Activated naive CD4-positive, alpha-beta T cell treated with Interleukin-2 at 50 U/mL for 16 hours (primary cell): ENCODE measurements at regions not wholly inside any gene's neighbourhood (a gene's known extent, or its start where the extent isn't known, plus 50 kb on each side); places are given as distances from the start of the nearest gene placed in this dataset.
"Not testable (repeated sequence)": the region's sequence is repeated elsewhere in the genome, so short reads cannot be mapped to it uniquely, and the experiment has no call there.

Experiments used
- DNase-seq: peaks from one replicate; pipeline ENCODE4 v3.0.0-alpha.2; 2020

DNA sequence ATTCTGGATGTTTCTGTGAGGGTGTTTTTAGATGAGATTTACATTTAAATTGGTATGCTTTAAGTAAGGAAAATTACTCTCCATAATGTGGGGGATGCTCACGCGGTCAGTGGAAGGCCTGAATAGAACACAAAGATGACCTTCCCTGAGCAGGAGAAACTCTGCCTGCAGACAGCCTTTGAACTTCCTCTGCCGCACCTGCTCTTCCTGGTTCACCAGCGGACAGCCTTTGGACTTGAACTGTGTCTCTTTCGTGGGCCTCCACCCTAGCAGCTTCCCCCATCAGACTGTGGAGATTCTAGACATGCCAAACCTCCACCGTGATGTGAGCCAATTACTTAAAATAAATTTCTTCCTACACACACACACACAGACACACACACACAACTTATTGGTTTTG is 210.7 kb downstream of the EFCAB11 start:
- no peak for DNase-seq

- no peak for DNase-seq
Observed at GRCh38 chr14:89740241-89740640, 214.3 kb downstream of the EFCAB11 start.

DNA sequence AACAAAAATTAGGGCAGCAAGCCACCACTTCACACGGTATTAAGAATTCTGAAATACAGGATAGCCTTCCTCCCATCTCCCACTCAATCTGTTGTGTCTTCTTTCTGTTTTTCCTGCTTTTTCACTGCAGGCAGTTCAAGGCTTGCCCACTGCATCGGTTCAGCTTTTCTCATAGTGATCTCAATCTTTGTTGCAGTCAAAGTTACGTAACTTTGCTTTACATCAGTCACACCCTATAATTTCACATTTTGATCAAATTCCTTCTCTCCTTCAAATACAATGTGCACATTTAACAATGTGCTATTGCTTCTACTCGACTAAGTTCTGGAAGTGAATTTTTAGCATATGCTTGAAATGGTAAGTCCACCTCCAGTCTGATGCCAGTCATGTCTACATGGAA is 217.6 kb downstream of the EFCAB11 start:
- no peak for DNase-seq

DNA sequence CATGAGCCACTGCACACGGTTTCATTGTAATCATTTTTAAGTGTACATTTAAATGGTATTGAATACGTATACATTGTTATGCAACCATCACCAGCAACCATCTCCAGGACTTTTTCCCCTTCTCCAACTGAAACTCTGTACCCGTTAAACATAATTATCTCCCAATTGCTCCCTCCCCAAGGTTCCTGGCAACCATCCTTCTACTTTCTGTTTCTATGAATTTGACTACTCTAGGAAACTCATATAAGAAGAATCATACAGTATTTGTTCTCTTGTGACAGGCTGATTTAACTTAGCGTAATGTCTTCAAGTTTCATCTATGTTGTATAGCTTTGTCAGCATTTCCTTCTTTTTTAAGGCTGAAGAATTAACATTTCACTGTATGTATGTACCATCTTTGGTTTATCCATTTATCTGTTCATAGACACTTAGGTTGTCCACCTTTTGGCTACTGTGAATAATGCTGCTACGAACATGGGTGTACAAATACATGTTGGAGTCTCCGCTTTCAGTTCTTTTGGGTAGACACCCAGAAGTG is 223.1 kb downstream of the EFCAB11 start:
- no peak for DNase-seq

DNA sequence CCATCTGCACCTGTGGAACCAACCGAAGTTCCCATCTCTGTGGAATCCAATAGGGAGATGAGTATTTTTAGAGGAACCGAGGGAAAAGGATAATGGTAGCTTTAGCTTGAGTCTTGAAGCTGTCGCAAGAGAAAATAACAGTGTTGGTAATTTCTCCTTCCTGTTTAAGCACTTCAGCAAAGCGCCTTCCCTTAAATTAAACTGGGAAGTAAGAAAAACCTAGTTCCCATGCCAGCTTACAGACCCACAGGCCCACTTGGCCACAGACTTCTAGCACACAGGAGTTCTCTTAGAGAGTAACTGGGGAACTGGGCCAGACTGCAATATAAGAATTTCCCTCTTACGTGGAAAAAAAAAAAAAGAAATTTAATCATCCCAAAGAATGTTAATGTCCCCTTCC is 223.8 kb downstream of the EFCAB11 start:
- no peak for DNase-seq

DNA sequence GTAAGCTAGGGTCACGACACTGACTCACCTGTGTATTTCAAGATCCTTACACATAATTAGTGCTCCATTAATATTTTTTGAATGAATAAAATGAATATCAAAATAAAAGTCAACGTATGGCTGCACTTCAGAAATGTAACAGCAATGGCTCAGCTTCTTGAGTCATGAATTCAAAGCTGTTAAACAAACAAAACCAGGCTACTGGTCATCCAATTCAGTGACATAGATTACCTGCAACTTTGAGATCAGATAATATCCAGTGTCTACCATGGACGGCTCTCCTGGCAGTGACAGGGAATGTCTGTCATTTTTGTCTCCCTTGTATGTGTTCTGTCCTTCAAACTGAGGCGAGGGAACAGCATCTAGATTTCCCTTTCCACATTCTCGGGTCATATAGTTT is 225.6 kb downstream of the EFCAB11 start:
- DNase-seq: no peak

DNA sequence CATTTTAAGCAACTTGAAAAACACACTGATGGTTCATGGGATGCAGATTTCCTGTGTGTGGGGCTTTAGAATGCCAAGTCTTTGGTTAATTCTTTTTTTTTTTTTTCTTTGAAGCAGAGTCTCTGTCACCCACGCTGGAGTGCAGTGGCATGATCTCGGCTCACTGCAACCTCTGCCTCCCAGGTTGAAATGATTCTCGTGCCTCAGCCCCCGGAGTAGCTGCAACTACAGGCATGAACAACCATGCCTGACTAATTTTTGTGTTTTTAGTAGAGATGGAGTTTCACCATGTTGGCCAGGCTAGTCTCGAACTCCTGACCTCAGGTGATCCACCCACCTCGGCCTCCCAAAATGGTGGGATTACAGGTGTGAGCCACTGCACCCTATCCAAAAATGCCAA is 228.3 kb downstream of the EFCAB11 start:
- DNase-seq: not testable (repeated sequence)

GRCh38 chr14:89724628-89724960 is 229.9 kb downstream of the EFCAB11 start:
- DNase-seq: no peak

DNA sequence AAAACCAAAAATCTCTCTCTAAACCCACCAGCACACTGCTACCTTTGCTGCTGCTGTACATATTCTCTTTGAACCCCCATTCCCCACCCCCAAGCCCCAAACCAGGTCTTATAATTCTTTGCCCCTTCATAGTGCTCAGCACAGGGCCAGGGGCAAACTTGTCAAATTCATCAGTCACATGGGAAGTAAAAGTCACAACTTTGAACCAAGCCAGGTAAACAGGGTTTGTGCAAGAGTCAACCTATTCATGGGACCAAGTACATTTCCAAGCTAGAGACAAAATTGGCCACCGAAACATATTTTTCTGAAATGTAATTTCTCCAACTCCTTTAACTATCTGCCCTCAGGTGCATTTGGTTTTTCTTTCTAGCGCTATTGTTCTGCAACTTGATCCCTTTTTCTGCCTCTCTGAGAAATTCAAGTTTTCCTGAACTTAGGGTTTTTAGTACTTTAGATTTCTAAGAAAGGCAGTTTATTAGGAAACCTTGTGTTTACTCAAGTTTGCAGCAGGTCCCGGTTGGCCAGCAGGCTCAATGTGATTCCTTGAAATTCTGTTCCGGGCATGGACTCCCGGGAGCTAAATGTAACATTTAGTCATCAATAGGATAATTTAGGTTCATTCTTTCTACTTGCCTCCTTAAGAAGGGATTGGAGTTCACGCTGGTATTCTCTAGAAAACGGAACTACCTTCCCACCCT is 230.5 kb downstream of the EFCAB11 start:
- DNase-seq: no peak

DNA sequence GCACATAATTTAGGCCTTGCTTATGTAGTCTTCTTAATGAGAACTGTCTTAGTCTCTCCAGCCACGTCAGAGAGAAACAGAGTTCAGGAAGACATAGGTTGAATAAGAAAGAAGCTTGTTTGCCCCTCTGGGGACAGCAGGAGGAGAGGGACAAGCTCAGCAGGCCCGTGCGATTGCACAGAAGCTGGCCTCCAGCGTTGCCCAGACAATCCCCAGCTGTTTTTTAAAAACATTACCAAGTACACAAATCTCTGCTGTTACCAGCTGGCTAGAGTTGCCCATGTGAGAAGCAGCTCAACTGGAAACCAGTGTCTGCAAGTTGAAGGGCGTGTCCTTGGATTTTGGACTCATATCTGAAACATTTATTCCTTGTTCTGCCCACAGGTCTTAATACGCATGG is 232.6 kb downstream of the EFCAB11 start:
- no peak for DNase-seq

DNA sequence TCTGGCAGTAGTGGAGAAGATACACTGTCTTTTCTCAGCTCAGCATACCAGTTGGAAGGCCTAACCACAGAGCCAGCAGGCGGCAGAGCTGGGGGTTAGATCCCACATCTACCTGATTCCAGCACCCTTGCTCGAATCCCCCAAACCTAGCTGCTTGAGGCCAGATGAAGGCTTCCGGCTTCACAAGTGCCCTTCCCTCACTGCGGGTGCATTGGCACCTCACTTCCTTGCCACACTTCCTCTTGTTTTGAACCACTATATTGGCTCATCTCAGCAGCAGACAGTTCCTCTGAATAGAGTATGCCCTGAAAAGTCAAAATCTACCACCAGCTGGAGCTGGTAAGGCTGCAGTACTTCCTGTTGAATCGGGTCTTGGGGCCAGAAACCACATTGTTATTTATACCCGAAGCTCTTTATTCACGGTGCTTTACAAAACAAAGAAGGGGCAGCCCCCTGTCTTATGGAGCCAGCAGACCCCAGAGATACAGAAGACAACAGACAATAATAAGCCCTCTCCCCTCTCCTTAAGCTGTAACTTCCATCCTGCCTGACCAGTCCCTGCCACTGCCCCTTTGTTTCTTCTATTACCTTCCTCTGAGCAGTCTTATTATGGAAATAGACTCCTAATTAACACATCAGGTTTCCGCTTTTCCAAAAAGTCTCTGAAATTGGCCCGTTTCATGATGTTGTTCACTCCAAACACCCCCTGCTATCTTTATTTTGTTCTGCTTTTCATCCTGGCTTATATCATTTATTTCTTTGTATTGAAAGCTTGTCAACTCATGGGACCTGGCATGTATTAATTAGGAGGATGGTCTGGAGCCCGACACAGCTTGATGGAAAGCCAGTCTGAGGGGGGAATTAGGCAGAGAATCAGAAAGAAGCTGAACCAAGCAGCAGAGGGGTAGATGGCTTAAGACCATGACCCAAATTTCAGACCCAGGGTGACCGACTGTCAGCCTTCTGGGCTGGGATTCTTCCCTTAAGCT is 233.5 kb downstream of the EFCAB11 start:
- DNase-seq: peak; percentile 58

- DNase-seq: peak; percentile 18
Observed at GRCh38 chr14:89720076-89720687, 234.3 kb downstream of the EFCAB11 start.

DNA sequence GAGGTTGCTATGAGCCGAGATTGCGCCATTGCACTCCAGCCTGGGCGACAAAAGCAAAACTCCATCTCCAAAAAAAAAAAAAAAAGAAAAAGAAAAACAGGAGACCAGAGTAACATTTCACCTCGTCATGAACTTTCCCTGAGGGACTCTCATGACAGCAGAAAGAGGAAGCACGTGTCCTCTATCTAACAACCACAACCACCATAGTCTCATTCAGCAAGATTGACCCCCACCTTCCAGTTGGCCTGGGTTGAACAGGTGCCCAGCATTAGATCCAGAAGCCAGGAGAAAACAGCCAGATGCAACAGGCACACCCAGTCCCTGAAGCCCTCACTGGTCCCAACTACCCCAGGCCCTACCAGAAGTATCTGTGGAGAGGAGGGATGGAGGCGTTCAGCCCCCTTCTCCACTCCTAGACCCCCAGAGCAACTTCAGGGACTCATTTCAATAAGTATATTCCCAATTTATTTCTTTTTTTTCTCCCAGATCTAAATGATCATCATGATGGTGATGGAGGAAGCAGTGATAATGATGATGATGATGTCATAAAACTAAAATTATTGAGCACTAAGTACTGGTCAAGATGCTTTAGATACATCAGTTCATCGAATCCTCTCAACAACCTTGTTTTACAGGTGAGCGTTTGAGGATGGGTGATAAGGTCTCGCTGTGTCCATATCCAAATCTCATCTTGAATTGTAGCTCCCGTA is 235.0 kb downstream of the EFCAB11 start:
- no peak for DNase-seq

DNA sequence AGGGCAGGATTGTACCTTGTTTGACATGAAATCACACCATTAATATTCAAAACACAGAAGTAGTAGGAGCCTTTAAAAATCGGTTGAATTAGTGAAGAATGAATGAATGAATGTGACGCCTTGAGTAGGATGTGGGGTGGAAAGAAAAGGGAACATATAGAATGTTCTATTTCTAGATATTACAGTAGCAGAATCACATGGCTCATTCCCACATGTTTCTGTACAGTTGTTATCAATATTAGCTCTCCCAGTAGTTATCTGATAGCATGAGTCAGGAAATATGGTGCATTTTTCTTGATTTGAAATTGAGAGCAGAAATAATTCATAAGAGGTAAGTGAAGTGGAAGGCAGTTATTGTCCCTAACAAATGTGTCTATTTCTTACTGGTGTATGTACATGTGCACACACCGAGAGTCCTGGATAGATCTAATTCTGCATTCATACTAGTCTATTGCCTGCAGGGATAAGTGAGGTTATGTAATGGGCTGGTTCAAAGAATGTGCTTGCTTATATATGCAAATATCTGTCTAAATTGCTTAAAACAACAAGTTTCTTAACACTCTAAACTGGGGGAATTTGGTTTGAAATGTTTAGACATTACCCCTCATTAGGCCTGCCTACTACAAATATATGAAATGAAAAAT is 245.4 kb downstream of the EFCAB11 start:
- DNase-seq: no peak

- DNase-seq: no peak
Observed at GRCh38 chr14:89707086-89707485, 247.4 kb downstream of the EFCAB11 start.

- no peak for DNase-seq
Observed at GRCh38 chr14:89702876-89703200, 251.7 kb downstream of the EFCAB11 start.

GRCh38 chr14:89702073-89702875 is 252.3 kb downstream of the EFCAB11 start:
- no peak for DNase-seq

DNA sequence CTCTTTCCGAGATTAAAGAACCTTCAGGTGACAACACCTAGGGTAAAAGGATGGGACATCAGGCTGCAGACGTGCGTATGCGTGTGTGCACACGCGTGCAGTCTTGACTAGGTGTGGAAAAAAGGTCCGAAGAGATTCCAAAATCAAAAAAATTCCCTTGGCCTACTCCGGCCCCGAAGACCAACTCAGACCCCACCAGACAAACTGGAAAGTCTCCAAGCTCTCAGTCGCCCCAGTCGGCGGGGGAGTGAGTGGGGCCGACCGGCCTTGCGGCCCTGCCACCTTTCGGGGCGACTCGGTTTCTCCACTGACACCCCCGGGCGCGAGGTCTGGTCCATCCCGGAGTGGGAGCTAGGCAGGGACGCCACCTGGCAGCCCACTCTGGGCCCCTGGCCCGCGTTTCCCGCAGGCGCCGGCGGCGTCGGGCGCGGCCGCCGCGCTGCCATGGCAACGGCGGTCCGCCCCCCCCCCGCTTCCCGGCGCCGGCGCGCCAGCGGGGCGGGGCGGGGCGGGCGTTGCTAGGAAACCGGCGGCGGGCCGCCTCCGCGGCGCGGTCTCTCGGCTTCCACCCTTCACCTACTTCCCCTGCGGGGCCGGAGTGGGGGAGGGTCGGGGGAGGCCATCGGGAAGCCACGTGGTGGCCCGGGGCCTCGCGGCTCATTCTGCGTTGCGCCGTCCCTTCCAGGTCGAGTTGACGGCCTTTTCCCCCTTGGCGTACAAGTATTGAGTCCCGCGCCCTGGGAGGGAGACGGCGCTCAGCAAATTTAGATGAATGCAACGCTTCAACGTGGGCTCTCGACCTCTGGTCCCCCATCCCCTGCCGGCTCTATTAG is 253.1 kb downstream of the EFCAB11 start:
- DNase-seq: peak; percentile 85

- DNase-seq: no peak
Observed at GRCh38 chr14:89700801-89701200, 253.7 kb downstream of the EFCAB11 start.

DNA sequence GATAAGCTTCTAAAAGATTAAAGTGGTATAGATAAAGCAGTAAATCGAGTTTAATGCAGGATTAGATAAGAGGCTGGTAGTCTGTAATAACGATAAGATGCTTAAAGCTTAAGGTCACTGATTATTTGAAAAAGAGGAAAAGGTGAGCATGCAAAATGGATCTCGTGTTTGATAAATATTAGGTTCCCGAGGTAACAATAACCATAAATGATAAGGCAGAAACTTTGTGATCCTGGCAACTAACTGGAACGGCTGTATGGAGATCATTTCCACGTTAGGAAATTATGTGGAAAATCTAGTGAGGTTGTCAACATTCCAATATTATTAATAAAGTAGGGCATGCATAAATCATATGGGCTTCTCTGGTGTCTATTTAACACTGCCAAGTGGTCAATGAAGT is 255.5 kb downstream of the EFCAB11 start:
- DNase-seq: no peak
